Inferior parietal cortex (tissue), 1 donor: ENCODE measurements at regions not wholly inside any gene's neighbourhood (a gene's known extent, or its start where the extent isn't known, plus 50 kb on each side); places are given as distances from the start of the nearest gene placed in this dataset.
"Not testable (repeated sequence)": the region's sequence is repeated elsewhere in the genome, so short reads cannot be mapped to it uniquely, and the experiment has no call there.

Experiments
- DNase-seq: peaks from one replicate; pipeline ENCODE4 v3.0.0-alpha.2; 2016; ENCODE audit errors: extremely low spot score

- not testable (repeated sequence) for DNase-seq
These were observed 1353.4 kb upstream of the CDH18 start for GRCh38 chr5:21341203-21341947.

DNA sequence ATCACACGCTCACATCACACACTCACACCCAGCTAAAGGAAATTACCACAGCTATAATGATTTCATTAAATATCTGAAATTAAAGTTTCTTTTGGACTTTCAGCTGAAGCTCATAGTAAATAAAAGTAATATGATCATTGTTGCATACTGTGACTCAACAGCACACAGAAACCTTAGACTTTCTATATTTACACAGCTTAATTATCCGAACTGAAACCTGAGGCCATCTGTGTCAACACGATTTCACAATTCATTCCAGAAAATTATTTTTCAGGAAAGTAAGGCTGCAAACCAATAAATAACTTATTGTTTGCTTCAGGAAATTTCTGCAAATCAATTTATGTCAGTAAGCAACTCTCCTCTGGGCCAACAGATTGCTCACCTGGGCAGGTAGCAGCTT is 1352.2 kb upstream of the CDH18 start:
- DNase-seq, result not testable (repeated sequence)

GRCh38 chr5:21336478-21336877 is 1348.5 kb upstream of the CDH18 start:
- DNase-seq, result not testable (repeated sequence)

DNA sequence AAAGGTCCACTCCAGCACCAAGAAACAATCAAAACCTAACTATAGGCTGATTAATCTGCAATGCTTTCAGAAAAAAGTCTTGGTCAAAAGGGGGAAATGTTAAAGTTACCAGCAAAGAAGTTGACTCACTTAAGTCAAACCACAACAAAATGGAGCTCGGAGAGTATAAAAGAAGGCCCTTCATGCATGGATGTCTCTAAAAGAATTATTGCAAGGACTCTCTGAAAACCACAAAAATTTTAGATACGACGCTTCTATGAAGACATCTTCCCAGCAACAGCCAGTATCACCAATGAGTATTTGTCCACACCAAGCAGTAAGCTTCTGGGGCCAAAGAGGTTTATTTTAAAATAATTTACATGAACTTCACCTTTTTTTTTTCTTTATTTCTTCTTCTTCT is 1327.4 kb upstream of the CDH18 start:
- DNase-seq, result not testable (repeated sequence)

- not testable (repeated sequence) for DNase-seq
These were observed 1313.2 kb upstream of the CDH18 start for GRCh38 chr5:21301205-21301604.

DNA sequence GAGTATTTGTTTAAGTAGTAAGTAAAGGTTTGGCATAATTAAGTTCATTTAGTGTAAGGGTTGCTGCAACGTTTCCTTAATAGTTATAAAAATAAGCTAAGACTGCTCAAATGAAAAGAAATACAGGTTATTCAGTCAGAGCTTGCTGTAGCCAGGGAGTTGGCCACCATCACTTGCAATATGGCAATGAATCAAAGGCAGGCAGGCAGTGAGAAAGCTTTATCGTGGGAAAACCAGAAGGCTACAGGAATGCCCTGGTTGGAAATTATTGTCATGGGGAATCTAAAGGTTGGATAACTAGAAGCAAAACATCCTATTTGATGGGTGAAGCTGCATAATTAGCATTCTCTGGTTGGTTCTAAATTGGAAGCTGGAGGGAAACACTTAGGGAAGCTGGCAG is 1286.4 kb upstream of the CDH18 start:
- DNase-seq, result not testable (repeated sequence)

DNA sequence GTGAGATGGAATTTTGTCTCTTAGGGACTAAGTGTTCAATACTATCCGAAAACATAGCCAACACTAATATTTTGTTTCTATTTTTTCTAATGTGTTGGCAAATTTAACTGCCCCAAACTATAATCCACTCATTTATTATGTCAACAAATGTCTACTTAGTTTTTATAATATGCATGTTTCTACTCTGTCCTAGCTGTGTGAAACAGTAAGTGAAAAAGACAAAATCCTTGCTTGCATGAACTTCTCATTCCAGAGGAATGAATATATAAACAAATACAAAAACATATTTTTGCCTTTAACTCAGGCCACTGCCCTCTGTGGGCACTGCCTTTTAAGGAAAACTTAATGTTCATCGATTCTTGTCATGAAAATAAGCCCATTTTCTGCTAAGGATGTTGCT is 1275.4 kb upstream of the CDH18 start:
- DNase-seq, result no peak

GRCh38 chr5:21254161-21254560 is 1266.2 kb upstream of the CDH18 start:
- no peak for DNase-seq

GRCh38 chr5:21244982-21245381 is 1257.0 kb upstream of the CDH18 start:
- DNase-seq, result no peak

DNA sequence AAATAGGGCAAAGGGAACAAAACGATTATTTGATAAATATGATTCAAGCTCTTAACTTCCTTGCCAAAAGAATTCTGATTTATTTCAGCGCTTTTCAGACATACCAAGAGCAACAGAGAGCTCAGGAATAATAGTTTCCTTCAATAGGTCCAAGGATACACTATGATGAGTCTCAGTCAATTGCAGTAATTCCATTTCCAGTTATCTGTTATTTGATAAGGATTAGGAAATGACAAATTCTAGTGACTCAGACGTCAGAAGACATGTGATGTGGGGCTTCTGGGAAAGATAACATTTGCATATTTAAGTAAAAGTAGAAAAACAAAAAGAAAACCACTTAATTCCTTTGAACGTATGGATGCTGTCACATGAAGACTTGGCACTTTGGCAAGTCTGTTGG is 1250.8 kb upstream of the CDH18 start:
- no peak for DNase-seq

GRCh38 chr5:21237461-21237860 is 1249.5 kb upstream of the CDH18 start:
- no peak for DNase-seq

GRCh38 chr5:21236971-21237427 is 1249.0 kb upstream of the CDH18 start:
- DNase-seq, result peak; percentile 15

GRCh38 chr5:21236104-21236503 is 1248.1 kb upstream of the CDH18 start:
- DNase-seq, result no peak

GRCh38 chr5:21225223-21226064 is 1237.4 kb upstream of the CDH18 start:
- DNase-seq, result no peak

GRCh38 chr5:21221616-21222015 is 1233.6 kb upstream of the CDH18 start:
- no peak for DNase-seq

- DNase-seq, result no peak
These were observed 1232.0 kb upstream of the CDH18 start for GRCh38 chr5:21219966-21220365.

- no peak for DNase-seq
These were observed 1231.3 kb upstream of the CDH18 start for GRCh38 chr5:21219251-21219650.

- DNase-seq, result no peak
These were observed 1224.0 kb upstream of the CDH18 start for GRCh38 chr5:21212026-21212425.

GRCh38 chr5:21209409-21209808 is 1221.4 kb upstream of the CDH18 start:
- DNase-seq, result no peak

GRCh38 chr5:21199087-21199486 is 1211.1 kb upstream of the CDH18 start:
- no peak for DNase-seq

- no peak for DNase-seq
These were observed 1207.1 kb upstream of the CDH18 start for GRCh38 chr5:21195145-21195544.

GRCh38 chr5:21185536-21185935 is 1197.5 kb upstream of the CDH18 start:
- no peak for DNase-seq

DNA sequence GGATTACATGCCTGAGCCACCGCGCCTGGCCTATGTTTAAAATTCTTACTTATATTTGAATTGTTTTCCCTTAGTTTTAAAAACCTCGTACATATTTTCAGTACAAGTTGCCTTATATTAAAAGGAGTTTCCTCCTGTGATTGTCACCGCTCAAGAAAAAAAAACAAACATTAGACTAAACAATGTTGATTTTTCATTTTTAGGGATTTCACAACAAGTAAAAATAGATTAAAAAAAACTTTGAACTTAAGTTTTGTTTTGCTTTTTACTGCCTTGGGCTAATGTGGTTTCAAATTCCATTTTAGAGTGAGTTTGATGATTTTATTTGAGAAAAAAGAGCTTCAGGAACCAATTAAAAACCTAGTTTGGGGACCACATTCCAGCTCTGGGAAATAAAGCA is 1196.6 kb upstream of the CDH18 start:
- no peak for DNase-seq
